HG02623 (cell line): ENCODE measurements at regions not wholly inside any gene's neighbourhood (a gene's known extent, or its start where the extent isn't known, plus 50 kb on each side); places are given as distances from the start of the nearest gene placed in this dataset.

Source experiments
- ATAC-seq: cut with Tn5 transposase; IDR thresholded peaks from one replicate; pipeline ENCODE4 v1.9.1; 2021; ENCODE audit warnings: moderate library complexity; ENCODE audit not compliant: unreplicated experiment

DNA sequence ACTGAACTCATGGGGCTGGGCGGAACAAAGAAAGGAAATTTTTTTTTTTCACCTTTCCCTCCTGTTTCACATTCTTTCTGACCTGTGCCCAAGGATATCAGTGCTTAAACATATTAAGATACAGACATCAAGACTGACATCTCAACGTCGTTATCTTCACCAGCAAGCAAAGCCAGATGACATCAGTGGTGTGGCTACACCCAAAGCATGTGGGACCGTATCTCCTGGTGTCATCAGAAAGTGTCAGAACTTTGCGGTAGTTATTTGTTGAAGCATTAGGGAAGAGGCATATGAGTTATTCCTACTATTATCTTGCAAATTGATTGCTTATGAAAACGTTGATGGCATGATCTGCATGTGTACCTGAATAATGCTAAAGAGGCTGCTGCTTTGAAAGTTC lies 487.4 kb downstream of the TLE4 start:
- no peak for ATAC-seq

DNA sequence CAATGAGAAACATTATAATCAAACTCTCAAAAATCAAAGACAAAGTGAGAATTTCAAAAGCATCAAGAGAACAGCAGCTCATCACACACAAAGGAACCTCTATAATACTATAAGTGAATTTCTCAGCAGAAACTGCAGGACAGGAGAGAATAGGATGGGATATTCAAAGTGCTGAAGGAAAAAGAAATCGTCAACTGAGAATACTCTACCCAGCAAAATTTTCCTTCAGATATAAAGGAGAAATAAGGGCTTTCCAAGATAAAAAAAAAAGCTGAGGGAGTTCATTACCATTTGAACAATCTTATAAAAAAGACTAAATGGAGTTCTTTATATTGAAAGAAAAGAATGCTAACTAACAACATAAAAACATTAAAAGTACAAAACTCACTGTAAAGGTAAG lies 481.1 kb downstream of the TLE4 start:
- ATAC-seq = no peak

- no peak for ATAC-seq
Measured at GRCh38 chr9:80049096-80049782, 477.5 kb downstream of the TLE4 start.

DNA sequence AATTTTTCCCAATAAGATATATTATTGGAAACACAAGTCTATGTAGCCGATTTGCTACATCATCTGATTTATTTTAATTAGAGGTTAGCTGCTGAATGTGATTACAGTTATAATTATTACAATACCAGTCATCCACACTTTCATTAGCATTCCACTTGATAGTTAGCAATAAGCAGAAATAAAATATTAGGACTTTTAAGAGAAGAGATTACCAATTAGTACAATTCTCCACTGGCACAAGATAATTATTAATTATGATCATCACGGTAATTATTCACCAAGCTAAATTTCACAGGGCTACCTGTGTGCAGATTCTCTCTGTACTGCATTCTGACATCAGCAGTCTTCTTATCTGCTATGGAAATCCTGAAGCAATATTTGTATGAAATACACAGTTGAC lies 474.7 kb downstream of the TLE4 start:
- no peak for ATAC-seq

DNA sequence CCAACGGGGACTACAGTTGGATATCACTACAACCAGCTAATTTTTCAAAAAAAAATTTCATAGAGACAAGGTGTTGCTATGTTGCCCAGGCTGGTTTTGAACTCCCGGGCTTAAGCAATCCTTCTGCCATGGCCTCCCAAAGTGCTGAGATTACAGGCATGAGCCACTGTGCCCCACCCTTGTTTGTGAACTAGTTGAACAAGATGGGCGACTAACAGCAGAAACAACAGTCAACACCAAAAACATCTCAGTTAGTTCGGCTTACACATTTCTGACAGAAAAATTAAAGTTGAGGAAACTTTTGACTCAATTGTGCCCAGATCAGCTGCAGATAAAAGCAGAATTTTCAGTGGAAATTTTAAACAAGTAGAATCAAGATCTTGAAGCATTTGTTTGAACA lies 470.1 kb downstream of the TLE4 start:
- no peak for ATAC-seq

DNA sequence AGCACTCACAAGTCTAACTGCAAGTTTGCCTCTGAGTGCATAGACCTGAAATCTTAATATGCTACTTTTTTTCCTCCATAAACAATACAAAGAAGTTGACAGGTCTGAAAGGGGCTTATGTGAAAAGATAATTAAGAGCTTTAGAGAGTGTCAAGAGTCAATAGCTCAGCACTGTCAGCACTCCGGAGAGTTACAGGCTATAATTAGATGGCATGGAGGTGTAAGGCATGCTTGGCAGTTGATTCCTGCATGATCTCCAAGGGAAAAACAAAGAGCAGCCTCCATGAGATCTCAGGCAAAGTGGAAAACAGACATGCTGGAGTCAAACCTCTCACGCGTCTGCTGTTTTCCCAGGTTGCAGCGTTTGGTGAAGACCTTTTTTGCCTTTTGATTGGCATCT lies 468.7 kb downstream of the TLE4 start:
- no peak for ATAC-seq

- ATAC-seq = no peak
Measured at GRCh38 chr9:80030801-80031200, 459.0 kb downstream of the TLE4 start.

DNA sequence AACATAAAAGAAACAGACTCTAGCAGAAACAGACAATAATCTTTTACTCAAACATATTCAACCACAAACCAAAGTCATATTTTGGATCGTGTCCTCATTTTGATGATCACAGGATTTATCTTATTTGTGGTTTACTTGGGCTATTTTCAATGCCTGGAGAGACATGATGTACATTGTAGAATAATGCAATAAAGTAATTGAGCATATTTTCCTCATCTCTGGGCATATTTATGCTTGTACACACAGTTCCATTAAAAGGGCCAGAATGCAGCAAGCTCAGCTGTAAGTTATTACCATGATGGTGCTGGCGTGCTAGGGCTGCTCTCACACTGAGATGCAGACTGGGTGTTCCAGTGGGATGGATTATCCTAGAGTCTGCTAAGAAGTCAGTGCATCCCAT lies 456.7 kb downstream of the TLE4 start:
- ATAC-seq = no peak

GRCh38 chr9:80025796-80026520 lies 454.2 kb downstream of the TLE4 start:
- ATAC-seq = no peak

DNA sequence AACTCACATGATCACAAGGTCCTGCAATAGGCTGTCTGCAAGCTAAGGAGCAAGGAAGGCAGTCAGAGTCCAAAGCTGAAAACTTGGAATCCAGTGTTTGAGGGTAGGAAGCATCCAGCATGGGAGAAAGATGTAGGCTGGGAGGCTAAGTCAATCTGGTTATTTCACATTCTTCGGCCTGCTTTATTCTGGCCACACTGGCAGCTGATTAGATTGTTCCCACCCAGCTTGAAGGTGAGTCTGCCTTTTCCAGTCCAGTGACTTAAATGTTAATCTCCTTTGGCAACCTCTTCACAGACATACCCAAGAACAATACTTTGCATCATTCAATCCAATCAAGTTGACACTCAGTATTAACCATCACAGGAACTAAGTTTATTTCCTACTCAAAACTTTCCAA lies 453.4 kb downstream of the TLE4 start:
- no peak for ATAC-seq

- ATAC-seq = no peak
Measured at GRCh38 chr9:80020530-80020929, 448.8 kb downstream of the TLE4 start.

DNA sequence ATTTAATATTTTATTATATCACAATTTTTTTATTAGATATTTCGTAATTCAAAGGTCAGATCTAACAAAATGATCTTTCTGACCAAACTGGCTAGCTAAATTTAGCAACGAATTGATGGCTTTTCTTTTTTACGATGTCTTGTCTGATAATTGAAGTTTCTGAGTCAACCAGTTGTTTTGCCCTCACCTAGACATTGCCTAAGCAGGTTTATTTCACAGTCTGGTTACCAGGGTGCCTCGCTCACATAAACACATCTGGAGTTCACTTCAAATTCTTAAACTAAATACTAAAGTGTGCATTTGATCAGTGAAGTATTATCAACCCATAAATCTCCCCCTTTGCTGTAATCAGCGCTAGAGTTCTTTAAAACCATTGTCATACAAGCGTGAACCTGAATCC lies 448.3 kb downstream of the TLE4 start:
- ATAC-seq = no peak

DNA sequence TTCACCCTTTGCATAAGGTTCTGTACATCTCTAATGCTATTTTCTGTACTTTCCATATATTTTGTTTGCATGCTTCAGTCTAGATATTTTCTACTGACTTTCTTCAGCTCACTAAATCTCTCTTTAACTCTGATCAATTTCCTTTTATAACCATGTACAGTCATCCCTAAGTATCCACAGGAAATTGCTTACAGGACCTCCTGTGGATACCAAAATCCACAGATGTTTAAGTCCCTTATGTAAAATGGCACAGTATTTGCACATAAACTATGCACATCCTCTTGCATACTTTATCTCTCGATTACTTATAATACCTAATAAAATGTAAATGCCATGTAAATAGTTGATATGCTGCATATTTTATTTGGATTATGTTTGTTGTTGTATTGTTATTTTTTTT lies 442.1 kb downstream of the TLE4 start:
- no peak for ATAC-seq

DNA sequence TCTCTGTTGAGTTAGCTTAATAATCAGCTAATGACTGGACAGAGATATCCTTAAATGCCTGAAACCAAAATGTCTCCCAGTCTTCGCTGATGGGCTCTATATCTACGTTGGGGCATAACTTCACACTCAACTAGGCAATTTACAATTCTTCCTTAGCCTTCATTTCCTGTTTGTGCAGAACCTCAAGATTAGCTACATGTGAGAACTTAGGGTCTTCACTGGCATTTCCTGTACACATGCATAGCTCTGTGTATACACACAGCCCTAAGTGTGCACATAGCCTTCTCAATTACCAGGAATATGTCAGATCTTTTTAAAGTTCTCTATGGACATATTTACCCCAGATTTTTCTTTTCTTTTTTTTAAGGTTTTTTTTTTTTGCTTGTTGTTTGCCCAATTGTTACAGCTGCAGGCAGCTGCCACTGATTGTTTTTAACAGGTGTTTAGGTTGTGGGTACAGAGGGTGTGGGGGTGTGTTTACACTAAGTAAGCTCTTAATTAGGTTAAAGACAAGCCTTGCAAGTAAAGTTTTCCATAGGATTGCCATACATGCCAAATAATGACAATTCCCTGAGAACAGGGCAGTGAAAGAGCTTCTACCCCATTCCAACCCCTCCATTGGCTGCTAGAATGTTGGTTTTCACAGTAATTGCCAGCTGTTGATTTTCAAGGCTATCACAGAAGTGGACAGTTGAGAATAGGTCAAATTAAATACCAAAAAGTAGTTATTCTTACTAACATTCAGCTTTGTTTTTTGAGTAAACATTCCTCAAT lies 441.0 kb downstream of the TLE4 start:
- no peak for ATAC-seq

DNA sequence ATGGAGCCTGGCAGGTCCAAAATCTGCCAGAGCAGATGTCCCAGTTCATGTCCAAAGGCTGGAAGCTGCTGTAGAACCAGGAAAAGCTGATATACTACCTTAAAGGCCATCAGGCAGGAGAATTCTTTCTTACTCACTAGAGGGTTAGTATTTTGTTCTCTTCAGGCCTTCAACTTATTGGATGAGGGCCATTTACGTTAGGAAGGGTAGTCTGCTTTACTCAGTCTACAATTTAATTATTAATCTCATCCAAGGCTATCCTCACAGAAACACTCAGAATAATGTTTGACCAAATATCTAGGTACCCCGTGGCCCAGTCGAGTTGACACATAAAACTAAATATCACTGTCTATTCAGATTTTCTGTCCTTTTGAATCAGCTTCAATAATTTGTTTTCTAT lies 437.4 kb downstream of the TLE4 start:
- no peak for ATAC-seq

DNA sequence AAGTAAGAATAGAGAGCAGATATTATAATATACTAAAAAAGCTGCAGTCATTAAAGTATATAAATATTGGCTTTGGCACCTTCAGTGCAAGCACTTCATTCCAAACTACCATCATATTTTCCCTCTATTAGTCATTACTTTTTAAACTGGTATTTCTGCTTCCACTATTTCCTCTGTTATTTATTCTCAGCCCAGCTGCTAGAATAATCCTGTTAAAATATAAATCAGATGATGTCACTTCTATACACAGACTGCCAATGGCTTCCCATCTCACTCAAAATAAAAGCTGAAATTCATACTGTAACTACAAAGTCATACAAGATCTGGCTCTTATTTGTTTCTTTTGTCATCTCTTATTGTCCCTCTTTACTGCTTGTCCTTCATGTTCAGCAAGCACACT lies 432.9 kb downstream of the TLE4 start:
- no peak for ATAC-seq

- ATAC-seq = no peak
Measured at GRCh38 chr9:79990536-79990935, 418.8 kb downstream of the TLE4 start.

- ATAC-seq = no peak
Measured at GRCh38 chr9:79989079-79989478, 417.3 kb downstream of the TLE4 start.

GRCh38 chr9:79988126-79988525 lies 416.4 kb downstream of the TLE4 start:
- no peak for ATAC-seq

DNA sequence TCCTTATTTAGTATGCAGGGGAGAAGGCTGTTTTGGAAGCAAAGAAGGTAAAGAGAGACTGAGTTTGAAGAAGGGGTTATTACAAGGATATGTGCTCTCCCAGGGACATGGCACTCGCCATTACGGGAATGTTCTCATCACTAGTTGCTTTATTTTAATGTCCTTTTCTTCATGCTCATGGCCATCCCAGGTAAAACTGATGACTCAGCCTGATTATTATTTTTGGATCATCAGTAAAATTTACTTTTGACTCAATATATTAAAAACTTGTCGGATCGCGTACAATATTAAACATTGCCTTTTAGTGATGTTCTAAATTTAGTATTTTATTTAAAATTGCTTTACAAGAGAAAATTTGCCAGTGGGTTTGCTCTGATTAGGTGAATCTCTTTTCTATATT lies 414.7 kb downstream of the TLE4 start:
- ATAC-seq = no peak

DNA sequence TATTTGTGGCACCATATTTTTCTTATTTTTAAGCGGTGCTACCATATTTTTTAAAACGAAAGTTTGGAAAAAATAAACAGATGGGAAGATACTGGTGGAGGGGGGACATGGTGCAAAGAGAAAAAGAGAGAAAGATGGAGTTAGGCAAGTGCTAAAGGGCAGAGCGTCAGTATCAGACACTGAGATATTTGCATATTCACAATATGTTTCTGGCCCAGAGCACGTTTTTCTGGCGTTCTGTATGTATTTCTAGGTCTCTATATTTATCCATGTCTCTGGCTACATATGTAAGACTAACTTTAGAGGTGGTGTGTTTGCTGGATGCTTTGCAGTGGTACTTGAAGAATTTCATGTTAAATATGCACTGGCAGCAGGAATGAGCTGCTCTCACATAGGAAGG lies 414.0 kb downstream of the TLE4 start:
- no peak for ATAC-seq

DNA sequence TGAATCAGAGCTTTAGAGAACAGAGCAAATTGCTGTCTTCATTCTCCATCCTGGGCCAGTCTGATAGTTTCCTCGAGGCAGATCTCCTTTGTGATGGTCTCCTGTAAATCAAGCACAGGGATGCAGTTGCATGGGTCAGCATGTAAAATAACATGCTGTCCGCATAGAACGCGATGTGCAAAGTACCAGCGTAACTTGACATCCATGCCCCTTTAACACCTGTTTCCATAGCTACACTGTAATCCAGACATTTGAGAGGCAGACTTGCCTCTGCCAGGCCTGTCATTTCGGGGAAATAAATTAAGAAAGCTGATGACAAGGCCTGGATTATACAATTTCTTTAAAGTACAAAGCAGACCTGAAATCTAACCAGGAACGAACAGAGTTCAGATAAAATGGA lies 413.5 kb downstream of the TLE4 start:
- ATAC-seq = no peak
